Heart left ventricle (tissue), 13 donors: ENCODE measurements at regions not wholly inside any gene's neighbourhood (a gene's known extent, or its start where the extent isn't known, plus 50 kb on each side); places are given as distances from the start of the nearest gene placed in this dataset.

Experiments used
- CTCF ChIP-seq, 12 donors: fragments of 200-600 bp; sonication (generic) in 4 of 12; IDR thresholded peaks; one replicate each; pipeline versions ENCODE4 v1.5.0 to v1.8.0; 2018 to 2022; ENCODE audit warnings: antibody characterized with exemption in 12 of 12, mild to moderate bottlenecking in 5 of 12
- POLR2A ChIP-seq, 2 donors: fragments of 450-650 bp; IDR thresholded peaks; one replicate each; pipeline ENCODE4 v1.6.1; 2017; ENCODE audit warnings: antibody characterized with exemption in 2 of 2, mild to moderate bottlenecking in 2 of 2, moderate library complexity in 2 of 2
- donor health status: ischemic (EF 13 %, LVEDD 7.1; RV severe dilation, severe dysfunction).
- donor health status: DM: no; HTN: yes; CAD: no.
- donor health status: DM: no; HTN: no; CAD: no.
- donor health status: ischemic (EF 25% LVEDD 6.9; RV normal size, moderate dysfunction).
- donor health status: ischemic (EF 25% LVEDD 5.7; RV mildly dilated, moderate dysfunction).
- donor health status: ischemic (EF 35%, LVEDD 5.7; RV mildly dilated, moderate dysfunction).
- donor health status: nonischemic (EF 11% LVEDD 7.7; RV severe dilation, severe dysfunction).
- donor health status: DM: yes; HTN: yes; CAD: no.
- donor health status: PGD.
- donor health status: ischemic (EF 29% LVEDD 5.4; RV normal size, mild dysfunction).
- donor health status: nonischemic (EF 23%, LVEDD 6.1; RV moderate dilation, normal function).

GRCh38 chr1:81010126-81010525, 790.6 kb upstream of the ADGRL2 start:
- no peak for TF ChIP-seq POLR2A (IDR thresholded peaks at IDR 0.05)
- TF ChIP-seq CTCF (IDR thresholded peaks at IDR 0.05), result no peak
